ENCODE measurements at regions not wholly inside any gene's neighbourhood (a gene's known extent, or its start where the extent isn't known, plus 50 kb on each side); places are given as distances from the start of the nearest gene placed in this dataset.

GRCh38 chr1:79896140-79896539 is 889.6 kb upstream of the ADGRL4 start:
- TF ChIP-seq, protein P1, sequence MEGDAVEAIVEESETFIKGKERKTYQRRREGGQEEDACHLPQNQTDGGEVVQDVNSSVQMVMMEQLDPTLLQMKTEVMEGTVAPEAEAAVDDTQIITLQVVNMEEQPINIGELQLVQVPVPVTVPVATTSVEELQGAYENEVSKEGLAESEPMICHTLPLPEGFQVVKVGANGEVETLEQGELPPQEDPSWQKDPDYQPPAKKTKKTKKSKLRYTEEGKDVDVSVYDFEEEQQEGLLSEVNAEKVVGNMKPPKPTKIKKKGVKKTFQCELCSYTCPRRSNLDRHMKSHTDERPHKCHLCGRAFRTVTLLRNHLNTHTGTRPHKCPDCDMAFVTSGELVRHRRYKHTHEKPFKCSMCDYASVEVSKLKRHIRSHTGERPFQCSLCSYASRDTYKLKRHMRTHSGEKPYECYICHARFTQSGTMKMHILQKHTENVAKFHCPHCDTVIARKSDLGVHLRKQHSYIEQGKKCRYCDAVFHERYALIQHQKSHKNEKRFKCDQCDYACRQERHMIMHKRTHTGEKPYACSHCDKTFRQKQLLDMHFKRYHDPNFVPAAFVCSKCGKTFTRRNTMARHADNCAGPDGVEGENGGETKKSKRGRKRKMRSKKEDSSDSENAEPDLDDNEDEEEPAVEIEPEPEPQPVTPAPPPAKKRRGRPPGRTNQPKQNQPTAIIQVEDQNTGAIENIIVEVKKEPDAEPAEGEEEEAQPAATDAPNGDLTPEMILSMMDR (IDR thresholded peaks at IDR 0.05) = no peak
- TF ChIP-seq ZFX (IDR thresholded peaks at IDR 0.05; ENCODE audit: borderline replicate concordance) = no peak
